Fibroblast of lung (primary cell): ENCODE measurements at regions not wholly inside any gene's neighbourhood (a gene's known extent, or its start where the extent isn't known, plus 50 kb on each side); places are given as distances from the start of the nearest gene placed in this dataset.

Source experiments
- EZH2 ChIP-seq: IDR thresholded peaks from 2 replicates; pipeline ENCODE4 v1.5.1; 2012; ENCODE audit warnings: low read length, control low read depth, mild to moderate bottlenecking; ENCODE audit errors: missing control alignments
- TF ChIP-seq, protein P1 (sequence below), 2 donors: IDR thresholded peaks in 1 of 2; conservative IDR thresholded peaks in 1 of 2; 1 replicate in 1 of 2; 2 replicates in 1 of 2; pipeline ENCODE4 v1.5.1; 2011 to 2012; ENCODE audit warnings: low read length in 2 of 2, control low read depth in 1 of 2, inconsistent platforms in 1 of 2, low read depth in 1 of 2, mild to moderate bottlenecking in 1 of 2

DNA sequence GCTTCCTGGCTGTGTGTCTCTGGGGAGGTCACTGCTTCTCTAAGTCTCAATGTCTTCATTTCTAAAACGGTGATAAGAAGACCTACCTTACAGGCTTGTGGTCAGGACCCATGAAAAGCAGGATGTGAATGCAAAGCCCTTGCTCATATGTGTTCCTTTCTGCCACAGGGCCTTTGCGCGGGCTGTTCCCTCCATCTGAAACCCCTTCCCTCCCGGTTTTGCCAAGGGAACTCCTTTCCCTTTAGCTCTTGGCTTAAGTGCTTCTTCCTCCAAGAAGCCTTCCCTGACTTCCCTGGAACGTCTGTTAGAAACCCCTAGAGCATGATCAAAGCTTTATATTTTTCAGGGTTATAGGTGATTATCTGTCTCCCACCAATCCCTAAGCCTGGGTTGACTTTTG, 147.2 kb upstream of the PTPN1 start:
- TF ChIP-seq, protein P1, sequence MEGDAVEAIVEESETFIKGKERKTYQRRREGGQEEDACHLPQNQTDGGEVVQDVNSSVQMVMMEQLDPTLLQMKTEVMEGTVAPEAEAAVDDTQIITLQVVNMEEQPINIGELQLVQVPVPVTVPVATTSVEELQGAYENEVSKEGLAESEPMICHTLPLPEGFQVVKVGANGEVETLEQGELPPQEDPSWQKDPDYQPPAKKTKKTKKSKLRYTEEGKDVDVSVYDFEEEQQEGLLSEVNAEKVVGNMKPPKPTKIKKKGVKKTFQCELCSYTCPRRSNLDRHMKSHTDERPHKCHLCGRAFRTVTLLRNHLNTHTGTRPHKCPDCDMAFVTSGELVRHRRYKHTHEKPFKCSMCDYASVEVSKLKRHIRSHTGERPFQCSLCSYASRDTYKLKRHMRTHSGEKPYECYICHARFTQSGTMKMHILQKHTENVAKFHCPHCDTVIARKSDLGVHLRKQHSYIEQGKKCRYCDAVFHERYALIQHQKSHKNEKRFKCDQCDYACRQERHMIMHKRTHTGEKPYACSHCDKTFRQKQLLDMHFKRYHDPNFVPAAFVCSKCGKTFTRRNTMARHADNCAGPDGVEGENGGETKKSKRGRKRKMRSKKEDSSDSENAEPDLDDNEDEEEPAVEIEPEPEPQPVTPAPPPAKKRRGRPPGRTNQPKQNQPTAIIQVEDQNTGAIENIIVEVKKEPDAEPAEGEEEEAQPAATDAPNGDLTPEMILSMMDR (conservative IDR thresholded peaks at IDR 0.05 in 1 of 2, IDR thresholded peaks at IDR 0.05 in 1 of 2; ENCODE audit: low read depth in 1 of 2, low read length in 2 of 2) = no peak
- TF ChIP-seq EZH2 = no peak
